ENCODE measurements at regions not wholly inside any gene's neighbourhood (a gene's known extent, or its start where the extent isn't known, plus 50 kb on each side); places are given as distances from the start of the nearest gene placed in this dataset.

- TF ChIP-seq, protein P1, sequence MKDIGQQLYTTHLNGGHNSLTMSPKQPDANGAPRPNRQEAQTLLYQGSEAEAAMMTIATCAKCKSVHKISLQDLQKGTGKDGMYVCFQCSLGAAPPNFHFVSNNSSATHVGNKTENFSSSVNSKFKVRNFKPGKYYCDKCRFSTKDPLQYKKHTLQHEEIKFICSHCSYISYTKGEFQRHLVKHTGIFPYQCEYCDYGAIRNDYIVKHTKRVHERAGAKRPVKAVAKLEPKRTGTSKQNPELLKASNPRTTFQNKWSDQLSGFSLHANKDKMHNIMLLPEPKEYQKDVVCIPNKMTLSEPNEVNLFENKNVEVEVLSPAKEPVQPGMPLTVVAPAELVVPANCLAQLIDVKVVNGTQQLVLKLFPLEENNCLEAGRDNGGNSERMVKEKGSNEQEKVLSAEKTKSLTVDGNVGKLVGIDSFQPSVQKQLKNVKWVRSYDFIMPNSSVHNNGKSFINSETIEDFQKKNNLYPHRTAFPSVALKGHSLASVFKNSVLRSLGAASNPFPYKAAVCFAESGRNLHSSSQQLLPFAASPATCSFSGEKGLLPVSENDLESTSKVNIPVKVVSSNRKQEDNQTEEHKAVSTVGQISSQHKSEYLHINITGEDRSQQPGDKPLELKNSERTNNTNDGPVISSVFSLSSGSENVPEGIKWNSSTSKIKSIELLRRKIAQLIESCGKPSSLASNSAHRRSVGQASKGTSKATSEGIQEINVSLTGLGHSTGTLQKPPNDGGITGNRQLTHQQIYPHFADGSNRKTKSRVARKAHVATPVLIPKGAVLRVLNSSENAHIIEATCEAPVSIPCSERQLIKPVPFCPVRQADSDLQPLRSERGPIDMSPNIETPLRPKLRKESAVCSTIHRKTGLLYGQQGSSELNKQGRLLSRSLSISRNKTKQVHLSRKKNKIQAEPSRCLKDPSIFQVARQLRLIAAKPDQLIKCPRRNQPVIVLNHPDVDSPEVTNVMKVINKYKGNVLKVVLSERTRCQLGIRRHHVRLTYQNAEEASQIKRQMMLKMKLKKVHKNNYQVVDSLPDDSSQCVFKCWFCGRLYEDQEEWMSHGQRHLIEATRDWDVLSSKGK (CRISPR knock-in tag; IDR thresholded peaks at IDR 0.05) = no peak
- TF ChIP-seq SREBF1 (IDR thresholded peaks at IDR 0.05; ENCODE audit: borderline replicate concordance, low read depth, low read length) = no peak
Measured at GRCh38 chr3:89584398-89584797, 477.0 kb downstream of the EPHA3 start (continued).

GRCh38 chr3:89586256-89586655 is 478.8 kb downstream of the EPHA3 start:
- intact Hi-C loops (cut with micrococcal nuclease) = no loop called here

More at GRCh38 chr3:89586256-89586655, 478.8 kb downstream of the EPHA3 start:
- no peak overlapping the region for H3K4me3 ChIP-seq
- H3K4me2 ChIP-seq (ENCODE audit: insufficient read depth, low read length) = no peak overlapping the region
- H2AFZ ChIP-seq (ENCODE audit: low read depth, low read length) = no peak overlapping the region
- no peak for FAIRE-seq
- H3K9ac ChIP-seq (ENCODE audit: insufficient read depth in 1 of 2, low read depth in 2 of 2, low read length in 2 of 2) = no peak overlapping the region
- ATAC-seq = no peak
- H4K20me1 ChIP-seq (replicated peaks; ENCODE audit: control insufficient read depth, insufficient read depth, low read length) = no peaks in the 10 kb centered on the region
- no peaks in the 10 kb centered on the region for H3K36me3 ChIP-seq (ENCODE audit: control insufficient read depth, insufficient read depth, low read length)
- 0% methylated on average over 2 of the region's 2 CpGs for WGBS (ENCODE audit: insufficient coverage, low coverage, missing lambda C conversion rate)
- H3K4me1 ChIP-seq (replicated peaks in 1 of 2; ENCODE audit: control insufficient read depth in 2 of 2, insufficient read depth in 2 of 2, low read length in 2 of 2) = no peaks in the 10 kb centered on the region
- ChIA-PET POLR2A (no interaction called here), CTCF (ENCODE audit: low intra/inter-chr PET ratio) (no interaction called here)
- no peaks in the 10 kb centered on the region for H3K9me3 ChIP-seq (replicated peaks; ENCODE audit: control insufficient read depth, insufficient read depth, low read depth, low read length)
- DNase-seq (ENCODE audit: extremely low read depth in 1 of 4, low spot score in 3 of 4) = no peak
- no peak overlapping the region for H3K27ac ChIP-seq (ENCODE audit: extremely low read depth, low read depth, low read length)
- no TSS peak for BruUV-seq (replicated peaks)
- TF ChIP-seq POLR3A (IDR thresholded peaks at IDR 0.05; ENCODE audit: borderline replicate concordance, extremely low read depth, insufficient read depth, insufficient read length) = no peak
- no peak for TF ChIP-seq CCNT2 (IDR thresholded peaks at IDR 0.05; ENCODE audit: borderline replicate concordance, extremely low read depth, insufficient read length, low read depth, low read length)
- TF ChIP-seq CBX8 (IDR thresholded peaks at IDR 0.05; ENCODE audit: borderline replicate concordance, extremely low read depth, low read depth, low read length, poor library complexity, severe bottlenecking) = no peak
- TF ChIP-seq TCF7L2 (IDR thresholded peaks at IDR 0.05; ENCODE audit: low read depth, low read length) = no peak
- TF ChIP-seq ATF1 (CRISPR knock-in tag; IDR thresholded peaks at IDR 0.05) = no peak
- no peak for TF ChIP-seq ATF1 (tag; IDR thresholded peaks at IDR 0.05)
- TF ChIP-seq SRSF3 (IDR thresholded peaks at IDR 0.05; ENCODE audit: insufficient read depth, low read length) = no peak
- no peak for TF ChIP-seq ZSCAN32 (CRISPR knock-in tag; IDR thresholded peaks at IDR 0.05)
- in situ Hi-C loops (cut with MboI) = no loop called here
- H3K79me2 ChIP-seq (ENCODE audit: control insufficient read depth, insufficient read depth, low read length) = no peaks in the 10 kb centered on the region
- no peaks in the 10 kb centered on the region for H3K27me3 ChIP-seq (ENCODE audit: control insufficient read depth in 2 of 2, insufficient read depth in 2 of 2, low read length in 2 of 2)
- no peaks in the 10 kb centered on the region for H3K9me1 ChIP-seq (ENCODE audit: control insufficient read depth, insufficient read depth, low read length)
